ENCODE measurements at regions not wholly inside any gene's neighbourhood (a gene's known extent, or its start where the extent isn't known, plus 50 kb on each side); places are given as distances from the start of the nearest gene placed in this dataset.
"Not testable (repeated sequence)": the region's sequence is repeated elsewhere in the genome, so short reads cannot be mapped to it uniquely, and the experiment has no call there.

DNA sequence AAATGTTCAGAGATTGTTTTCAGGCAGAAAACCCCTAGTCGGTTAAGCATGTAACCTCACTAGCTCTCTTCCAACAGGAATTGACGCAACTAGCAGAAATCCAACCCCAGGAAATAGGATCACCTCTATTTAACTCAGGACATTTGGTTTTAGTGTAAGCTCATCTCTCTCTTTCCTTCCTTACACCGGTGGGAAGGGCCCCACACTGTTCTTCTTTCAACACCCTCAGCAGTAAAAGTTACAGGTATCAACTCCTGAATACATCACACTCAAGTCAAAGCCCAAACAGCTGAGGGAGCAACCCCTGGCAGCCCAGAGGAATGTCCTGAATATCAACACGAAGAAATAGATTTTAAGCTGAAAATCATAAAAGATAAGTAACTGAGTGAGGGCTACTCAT, 191.2 kb upstream of the KIF2B start:
- DNase-seq: no peak

DNA sequence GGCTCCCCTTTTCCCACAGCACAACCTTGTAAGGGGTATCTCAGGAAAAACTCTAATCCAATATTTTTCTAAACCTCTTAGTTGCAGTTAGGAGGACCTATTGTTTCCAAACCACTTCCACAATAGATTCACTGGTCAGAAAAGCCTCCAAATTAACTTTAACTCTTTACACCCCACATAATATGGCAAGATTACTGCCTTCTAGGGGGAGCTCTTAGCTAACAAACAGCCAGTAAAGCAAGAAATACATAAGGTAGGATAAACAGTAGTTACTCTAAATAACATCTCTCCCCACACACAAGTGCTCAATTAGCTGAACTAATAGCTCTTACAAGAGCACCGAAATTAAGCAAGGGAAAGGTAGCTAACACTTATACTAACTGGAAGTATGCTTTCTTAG, 192.1 kb upstream of the KIF2B start:
- no peak for DNase-seq

DNA sequence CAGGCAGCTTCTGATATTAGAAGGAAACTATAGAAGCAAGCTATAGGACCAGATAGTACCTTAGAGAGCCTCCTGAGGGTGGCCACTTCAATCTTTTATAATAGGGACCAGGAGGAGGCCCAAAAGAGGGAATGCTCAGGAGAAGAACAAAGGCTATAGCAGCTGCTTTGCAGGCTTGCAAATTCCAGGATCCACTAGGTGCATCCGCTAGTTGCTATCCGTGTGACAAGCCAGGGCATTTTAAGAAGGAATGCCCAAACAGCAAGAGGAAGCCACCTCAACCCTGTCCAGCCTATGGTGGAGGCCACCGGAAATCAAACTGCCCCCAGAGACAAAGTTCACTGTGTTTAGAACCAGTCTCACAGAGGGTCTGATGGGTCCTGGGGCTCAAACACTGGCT, 192.6 kb upstream of the KIF2B start:
- no peak for DNase-seq

DNA sequence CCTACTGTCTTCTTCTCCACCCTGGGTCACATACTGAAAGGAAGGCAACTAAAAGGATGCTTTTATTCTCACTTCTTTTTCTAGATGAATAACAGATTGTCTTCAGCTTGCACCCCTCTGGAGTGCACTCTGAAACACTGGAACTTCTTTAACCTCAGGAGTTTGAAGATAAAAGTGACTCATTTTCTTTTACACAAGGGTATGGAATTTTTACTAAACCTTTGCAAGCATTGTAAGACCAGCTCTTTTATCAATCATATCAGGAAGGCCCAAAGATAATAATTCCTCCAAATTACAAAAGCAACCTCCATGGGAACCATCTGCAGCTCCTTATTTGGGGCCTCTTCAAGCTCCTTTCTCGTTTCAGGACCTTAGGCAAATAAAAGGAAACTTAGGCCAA, 193.5 kb upstream of the KIF2B start:
- no peak for DNase-seq

DNA sequence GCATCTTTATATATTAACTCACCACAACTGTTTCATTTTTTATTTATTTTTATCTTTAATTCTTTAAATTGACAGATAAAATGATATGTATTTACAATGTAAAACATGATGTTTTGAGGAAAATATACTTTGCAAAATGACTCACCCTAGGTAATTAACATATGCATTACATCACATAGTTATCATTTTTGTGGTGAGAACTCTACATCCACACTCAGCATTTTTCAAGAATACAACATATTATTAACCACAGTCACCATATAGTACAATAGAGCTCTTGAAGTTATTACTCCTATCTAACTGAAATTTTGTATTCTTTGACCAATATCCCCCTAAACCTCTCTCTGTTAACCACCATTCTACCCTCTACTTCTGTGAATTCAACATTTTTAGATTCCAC, 194.7 kb upstream of the KIF2B start:
- DNase-seq: no peak

DNA sequence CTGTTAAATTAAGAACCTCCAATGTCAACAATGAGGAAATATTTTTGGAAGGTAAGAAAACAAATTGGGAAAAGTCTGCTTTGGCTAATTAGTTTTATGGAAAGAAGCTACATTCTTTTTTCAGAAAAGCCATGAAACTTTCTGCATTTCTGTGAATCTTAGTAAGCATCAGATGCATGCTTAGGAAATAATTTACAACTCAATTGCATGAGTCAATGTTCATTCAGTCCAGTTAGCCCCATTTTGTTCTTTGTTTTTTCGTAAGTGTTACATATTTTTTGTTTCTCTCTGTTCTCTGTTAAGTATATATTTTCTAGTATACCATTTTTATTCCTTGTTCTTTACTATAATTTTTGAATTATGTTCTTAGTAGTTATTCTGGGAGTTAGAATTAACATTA, 195.2 kb upstream of the KIF2B start:
- DNase-seq: no peak

DNA sequence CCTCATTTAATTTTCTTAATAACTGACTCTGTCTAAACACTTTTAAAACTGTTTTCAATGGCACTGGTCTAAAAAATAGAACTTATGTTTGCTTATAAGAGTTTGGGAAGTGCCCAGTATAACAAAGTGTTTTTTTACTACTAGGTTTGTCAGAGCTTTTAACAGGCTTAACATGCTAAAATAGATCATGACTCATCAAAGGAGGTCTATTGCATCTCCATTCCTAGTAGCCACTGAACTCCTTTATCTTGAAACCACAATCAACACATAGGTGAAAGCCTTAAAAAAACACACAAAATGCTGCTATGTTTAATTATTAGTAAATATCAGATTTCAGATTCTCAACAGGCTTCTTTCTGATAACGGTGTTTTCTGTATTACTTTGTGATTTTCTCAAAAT, 196.4 kb upstream of the KIF2B start:
- no peak for DNase-seq

DNA sequence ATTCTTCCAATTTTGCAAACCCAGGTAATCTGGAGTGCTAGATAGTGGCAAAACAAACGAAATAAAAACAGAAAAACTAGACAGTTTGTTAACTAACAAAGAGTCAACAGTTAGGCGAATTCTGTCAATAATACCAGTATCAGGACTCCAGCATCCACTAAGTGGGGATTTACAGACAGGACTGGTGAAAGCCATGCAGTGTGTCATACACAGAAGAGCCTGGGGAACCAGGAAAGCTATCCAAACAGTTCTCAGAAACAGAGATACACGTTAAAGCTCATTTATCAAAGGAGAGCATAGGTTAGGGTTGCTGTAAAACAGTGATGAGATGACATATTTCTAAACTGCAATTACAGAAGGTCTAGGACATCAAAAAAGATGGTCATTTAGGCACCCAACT, 203.7 kb upstream of the KIF2B start:
- DNase-seq: no peak

DNA sequence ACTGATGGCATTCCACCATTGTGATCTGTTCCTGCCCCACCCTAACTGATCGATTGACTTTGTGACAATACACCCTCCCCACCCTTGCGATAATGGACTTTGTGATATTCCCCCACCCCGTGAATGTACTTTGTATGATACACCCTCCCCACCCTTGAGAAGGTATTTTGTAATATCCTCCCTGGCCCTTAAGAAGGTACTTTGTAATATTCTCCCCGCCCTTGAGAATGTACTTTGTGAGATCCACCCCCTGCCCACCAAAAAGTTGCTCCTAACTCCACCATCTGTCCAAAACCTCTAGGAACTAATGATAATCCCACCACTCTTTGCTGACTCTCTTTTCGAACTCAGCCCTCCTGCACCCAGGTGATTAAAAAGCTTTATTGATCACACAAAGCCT, 214.5 kb upstream of the KIF2B start:
- not testable (repeated sequence) for DNase-seq

DNA sequence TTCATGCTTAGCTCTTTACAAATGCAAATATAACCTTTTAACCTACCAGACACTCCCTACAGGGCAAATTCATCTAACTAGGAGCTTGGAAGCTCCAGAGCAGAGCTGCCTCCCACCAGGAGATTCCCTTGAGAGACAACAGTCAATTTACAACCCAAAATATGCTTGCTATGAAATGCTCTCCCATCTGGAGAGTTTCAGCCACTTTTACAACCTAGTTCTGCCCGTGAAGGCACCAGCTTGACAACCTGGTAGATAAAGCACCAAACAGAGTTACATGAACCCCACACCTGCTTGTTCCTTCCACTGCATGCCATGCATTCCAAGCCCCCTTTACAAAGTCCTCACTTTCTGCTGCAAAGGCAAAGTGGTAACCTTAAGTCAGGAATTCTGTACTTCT, 215.3 kb upstream of the KIF2B start:
- no peak for DNase-seq

DNA sequence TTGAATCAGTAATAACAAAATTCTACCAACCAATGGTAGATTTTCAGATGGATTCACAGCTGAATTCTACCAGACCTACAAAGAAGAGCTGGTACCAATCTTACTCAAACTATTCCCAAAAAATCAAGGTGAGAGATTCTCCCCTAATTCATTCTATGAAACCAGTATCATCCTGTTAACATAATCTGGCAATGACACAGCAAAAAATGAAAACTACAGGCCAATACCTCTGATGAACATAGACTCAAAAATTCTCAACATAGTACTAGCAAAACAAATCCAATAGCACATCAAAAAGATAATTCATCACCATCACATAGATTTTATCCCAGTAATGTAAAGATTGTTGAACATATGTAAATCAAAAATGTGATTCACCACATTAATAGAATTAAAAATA, 234.4 kb upstream of the KIF2B start:
- no peak for DNase-seq

DNA sequence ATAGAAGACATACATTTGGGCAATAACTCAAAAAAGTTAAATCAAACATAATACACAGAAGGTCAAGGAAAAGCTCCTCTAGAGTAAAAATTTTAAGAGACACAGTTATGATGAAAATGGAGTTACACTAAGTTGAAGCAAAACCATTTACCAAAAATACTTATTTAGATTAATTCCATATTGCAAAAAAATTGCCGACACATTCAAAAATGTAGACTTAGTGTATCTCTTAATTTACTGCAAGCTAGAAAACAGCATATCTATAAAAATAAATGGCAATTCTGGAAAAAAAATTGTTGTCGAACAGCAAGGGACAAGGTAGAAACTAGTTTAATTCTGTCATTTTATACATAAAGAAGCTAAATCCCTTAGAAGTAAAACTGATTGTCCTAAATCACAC, 248.7 kb upstream of the KIF2B start:
- DNase-seq: no peak

DNA sequence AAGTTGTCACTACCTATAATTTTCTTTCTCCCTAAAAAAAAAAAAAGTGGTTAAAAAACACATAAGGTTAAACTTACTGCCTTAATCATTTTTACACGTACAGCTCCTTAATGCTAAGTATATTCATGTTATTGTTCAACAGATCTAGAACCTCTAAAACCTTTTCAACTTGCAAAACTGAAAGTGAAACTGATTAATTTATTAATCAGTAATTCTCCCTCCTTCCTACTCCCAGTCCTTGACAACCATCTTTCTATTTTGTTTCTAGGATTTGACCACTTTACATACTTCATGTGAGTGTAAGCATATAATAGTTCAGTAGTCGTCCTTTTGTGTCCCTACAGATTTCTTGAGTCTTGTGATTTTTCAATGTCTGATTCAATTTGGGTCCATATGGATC, 251.4 kb upstream of the KIF2B start:
- DNase-seq: no peak

DNA sequence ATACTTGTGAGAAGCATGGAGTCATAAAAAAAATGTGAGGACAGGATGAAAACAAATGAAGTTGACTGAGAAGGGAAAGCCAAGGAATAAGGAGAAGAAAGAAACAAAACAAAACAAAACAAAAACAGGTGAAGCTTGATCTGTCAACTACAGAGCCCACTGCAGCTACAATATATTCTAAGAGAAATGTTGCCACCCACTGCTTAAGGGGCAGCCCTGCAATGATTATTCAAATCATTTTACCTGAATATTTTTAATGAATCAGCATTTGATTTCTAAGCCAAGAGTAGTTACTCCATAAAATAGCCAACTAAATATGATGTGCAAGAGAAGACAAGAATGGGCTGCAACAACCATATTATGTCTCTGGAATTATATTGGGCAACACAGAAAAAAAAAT, 252.0 kb upstream of the KIF2B start:
- DNase-seq: no peak

DNA sequence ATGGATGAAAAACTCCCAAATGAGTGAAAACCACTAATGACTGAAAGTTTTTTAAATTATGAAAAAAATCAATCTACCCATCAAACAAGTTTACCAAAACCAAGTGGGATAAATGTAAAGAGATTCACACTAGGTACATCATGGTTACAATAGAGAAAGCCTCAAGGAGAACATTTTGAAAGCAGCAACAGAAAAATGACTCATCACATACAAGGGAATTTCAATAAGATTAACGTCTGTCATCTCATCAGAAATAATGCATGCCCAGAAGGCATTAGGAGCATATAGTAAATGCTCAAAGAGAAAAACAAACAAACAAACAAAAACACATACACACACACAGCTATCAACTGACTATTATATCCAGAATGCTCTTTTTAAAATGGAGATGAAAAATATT, 261.8 kb upstream of the KIF2B start:
- DNase-seq: no peak

DNA sequence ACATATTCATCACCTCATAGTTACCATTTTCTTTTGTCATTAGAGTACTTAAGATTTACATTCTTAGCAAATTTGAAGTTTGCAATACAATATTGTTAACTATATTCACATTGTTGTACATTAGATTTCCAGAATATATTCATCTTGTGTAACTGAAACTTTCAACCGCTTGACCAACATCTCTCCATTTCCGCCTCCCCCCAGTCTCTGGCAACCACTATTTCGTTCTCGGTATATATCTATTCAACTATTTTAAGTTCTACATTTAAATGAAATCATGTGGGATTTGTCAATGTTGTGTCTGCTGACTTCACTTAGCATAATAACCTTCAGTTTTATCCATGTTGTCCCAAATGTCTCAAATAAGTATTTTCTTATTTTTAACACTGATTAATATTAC, 274.5 kb upstream of the KIF2B start:
- DNase-seq: no peak

DNA sequence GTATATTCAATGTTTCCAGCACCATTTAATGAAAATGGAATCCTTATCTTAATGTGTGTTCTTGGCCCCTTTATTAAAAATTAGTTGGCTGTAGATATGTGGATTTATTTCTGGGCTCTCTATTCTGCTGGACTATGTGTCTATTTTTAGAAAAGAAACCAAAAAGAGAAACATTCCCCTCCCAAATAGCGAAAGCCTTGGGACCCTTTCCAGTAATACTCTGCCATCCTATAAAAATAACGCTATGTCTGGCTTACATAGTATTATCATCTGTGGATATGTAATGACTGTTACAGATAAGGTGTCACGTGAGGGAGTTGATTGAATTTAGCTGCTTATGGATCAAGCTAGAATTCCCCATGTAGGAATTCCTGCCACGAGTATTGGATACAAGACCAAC, 279.3 kb upstream of the KIF2B start:
- no peak for DNase-seq

DNA sequence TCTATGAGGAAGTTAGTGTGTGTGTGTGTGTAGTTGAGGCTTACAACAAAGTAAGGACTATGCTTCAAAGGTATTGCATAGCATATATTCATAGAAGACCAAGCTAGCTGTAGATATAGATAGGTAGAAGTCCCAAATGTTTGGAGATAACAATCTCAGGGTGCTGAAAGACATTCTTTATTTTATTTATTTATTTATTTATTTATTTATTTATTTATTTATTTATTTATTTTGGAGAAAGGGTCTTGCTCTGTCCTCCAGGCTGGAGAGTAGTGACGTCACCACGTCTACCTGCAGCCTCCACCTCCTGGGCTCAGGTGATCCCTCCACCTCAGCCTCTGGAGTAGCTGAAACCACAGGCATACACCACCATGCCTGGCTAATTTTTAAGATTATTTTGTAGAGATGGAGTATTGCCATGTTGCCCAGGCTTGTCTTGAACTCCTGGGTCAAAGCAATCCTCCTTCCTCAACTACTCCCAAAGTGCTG, 284.6 kb upstream of the KIF2B start:
- no peak for DNase-seq

DNA sequence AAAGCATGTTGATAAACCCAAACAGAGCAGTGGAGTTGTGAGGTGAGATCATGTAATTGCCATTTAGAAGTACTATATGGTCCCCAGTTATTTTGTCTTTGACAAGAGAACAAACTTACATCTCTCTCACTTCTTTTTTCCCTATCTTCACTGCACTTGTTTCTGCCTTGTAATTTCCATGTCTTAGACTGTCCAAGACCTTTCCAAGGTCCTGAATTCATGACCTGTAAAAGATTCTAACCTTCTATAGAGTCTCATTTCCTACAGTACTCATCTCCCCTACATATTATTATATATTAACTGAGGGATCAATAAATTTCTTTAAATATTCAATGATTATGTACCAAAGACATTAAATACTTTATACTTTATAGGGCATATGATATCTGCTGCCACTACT, 295.3 kb upstream of the KIF2B start:
- no peak for DNase-seq

DNA sequence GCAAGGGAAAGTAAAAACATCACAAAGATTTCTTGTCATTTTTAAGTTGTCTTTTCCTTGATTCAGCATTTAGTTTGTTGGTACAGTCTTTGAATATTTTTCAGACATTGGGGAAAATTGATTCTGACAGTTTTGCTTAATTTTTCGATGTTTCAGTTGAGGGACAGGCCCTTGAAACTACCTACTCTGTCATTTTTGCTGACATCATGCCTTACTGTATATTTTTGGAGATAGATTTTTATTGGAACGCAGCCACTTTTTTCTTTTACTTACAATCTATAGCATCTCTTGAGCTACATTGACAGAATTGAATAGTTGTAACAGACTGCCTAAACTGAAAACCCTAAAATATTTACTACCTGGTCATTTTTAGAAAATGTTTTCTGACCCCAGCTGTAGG, 297.1 kb upstream of the KIF2B start:
- no peak for DNase-seq

DNA sequence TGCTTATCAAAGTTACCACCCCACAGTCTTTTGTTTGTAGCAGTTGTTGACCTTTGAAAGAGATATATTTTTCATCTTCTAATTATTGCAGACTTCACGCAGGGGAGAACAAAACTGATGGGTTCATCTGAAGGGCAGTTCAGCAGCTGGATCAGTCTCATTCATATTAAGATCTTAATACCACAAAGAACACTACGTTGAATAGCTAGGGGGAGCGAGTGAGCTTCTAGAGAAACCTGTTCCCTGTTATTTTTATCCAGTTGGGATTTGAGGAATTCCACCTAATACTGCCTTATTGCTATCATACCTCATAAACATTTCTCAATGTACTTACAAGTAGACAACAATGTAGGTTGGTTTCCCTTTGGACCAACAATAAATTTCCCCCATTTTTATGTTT, 306.1 kb upstream of the KIF2B start:
- DNase-seq: no peak

DNA sequence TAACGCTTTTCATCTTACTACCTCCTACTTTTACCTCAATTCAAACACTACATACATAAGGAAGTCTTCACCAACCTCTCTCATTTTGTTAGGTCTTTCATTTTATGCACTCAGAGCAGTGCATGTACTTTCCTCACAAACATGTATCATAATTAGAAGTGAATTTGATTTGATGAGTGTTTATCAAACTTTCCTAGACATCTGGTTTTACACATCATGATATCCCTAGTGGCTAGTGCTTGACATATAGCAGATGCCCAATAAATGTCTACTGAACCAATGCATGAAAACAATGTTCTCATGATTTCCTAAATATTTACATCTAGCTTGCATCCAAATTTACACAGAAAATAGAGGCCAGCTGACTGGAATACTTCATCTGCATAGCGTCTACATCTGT, 323.4 kb upstream of the KIF2B start:
- DNase-seq: no peak

DNA sequence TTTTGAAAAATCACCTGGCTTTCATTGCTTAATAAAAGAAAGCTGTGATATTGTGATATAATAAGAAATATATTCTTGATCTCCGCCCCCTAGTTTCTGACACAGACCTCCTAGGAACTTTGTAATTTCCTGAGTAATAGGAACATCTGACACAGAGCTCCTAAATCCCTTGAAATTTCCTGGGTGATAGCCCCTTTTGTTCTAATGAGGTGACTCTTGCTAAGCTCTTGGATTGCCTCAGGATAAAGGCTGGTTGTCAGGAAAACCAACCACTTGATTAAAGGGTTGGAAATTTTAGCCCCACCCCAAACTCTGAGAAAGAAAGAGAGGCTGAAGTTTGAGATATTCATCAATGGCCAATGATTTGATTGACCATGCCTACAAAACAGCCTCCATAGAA, 326.4 kb upstream of the KIF2B start:
- DNase-seq: no peak

DNA sequence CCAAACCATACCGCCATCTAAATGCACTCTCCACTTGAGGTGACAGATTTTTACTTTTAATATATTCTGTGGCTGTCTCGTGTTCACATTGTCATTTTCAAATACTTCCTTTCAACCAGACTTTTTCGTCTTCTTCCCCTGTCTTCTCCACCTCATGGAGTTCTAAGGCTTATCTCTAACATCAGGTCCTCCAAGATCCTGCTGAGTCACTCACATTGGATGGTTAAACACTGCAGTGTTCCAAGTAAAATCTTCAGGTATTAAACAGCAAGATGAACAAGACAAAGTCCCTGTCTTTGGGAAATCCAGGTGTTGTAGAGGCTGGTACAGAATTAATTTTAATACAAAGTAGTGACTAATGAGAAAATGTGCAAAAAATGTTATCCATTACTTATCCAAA, 330.2 kb upstream of the KIF2B start:
- no peak for DNase-seq

DNA sequence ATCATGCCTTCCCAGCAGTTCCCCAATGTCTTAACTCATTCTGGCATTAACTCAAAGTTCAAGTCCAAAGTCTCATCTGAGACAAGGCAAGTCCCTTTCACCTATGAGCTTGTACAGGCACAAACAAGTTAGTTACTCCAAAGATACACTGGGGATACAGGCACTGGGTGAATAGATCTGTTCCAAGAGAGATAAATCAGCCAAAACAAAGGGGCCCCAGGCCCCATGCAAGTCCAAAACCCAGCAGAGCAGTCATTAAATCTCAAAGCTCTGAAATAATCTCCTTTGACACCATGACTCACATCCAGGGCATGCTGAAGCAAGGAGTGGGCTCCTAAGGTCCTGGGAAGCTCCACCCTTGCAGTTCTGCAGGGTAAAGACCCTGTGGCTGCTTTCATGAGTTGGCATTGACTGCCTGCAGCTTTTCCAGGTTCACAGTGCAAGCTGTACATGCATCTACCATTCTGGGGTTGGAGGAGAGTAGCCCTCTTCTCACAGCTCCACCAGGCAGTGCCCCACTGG, 332.2 kb upstream of the KIF2B start:
- no peak for DNase-seq

DNA sequence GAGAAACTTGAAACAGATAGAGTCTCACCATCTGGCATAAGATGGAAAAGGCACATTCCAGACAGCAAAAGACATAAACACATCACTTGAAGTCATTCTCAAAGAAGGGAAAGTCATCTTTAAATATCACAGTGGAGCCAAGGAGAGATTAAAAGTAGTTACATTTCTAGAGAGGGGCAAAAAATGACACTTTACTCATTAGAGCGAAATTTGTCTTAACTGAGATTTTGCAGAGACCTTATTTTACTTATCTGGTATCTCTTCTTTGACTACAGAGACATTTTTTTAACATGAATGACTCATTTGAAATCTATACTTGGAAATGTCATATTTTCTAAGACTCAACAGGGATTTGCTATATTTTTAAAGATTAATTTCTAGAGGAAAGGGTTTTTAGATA, 339.0 kb upstream of the KIF2B start:
- no peak for DNase-seq

Data from T-helper 1 cell (primary cell).